ENCODE measurements at regions not wholly inside any gene's neighbourhood (a gene's known extent, or its start where the extent isn't known, plus 50 kb on each side); places are given as distances from the start of the nearest gene placed in this dataset.

DNA sequence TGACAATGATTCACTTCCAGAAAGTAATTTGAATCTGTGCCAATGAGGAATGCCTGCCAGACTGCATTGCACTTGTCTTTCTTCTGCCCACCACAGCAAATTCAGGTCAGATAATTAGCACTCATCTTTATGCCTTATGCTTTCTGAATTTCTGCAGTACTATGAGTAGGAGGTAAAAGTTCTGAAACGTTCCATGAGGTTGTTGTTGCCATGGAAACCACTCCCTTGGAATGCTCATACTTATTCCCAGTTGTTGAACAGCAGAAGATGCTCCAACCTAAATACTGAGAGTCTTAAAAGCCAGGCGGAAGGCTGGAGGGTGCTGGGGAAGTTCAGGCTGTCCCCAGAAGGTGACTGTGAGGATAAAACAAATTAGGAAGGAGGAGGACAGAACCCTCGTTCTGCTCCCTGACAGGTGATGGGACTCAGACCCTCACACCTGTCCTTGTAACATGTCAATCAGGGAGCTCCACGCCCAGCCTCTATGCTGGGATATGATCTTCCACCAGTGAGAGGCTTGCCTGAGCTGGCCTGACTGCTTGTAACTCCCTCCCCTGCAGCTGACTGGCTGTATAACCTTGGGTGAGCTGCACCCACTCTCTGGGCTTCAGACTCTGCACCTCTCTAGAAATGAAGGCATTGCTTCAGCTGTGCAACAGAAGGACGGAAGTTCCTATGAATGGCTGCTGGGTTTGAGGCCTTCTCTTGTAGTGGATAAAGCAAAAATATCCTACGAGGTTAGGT lies 554.3 kb upstream of the MGMT start:
- no peak for DNase-seq

DNA sequence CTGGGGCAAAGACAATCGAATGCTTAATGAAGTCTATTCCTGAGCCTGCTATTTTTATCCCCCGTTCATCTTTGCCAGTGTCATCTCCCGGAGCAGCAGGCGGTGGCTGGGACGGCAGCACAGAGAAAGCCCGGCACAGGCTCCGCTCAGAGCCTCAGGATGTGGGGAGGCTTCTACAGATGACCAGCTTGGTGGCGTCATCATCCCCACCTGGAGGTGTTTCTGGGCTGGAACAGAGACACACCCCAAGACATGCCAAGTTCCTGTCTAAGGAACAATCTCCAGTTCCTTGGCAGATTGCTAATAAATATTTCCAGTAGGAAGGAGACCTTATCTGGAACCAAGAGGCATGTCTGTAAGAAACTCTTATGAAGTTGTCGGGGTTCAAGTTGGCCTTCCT lies 552.4 kb upstream of the MGMT start:
- no peak for DNase-seq

DNA sequence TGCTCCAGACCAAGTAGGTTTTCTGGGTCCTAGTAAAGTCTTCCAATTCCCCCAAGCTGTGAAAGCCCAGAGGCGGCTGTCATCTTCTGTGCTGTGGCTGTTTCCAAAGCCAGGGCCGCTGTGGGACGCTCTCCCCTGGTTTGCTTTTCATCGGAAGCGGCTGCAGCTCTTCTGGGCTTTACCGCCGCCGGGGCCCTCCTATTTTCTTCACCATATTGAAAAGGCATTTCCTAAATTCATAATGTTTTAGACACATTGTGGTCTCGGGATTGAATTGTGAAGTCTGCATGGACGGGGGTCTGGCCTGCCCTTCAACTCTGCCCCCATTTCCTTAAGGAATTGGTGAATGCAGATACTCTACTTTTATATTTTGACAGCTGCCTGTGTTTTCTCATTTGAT lies 551.4 kb upstream of the MGMT start:
- no peak for DNase-seq

DNA sequence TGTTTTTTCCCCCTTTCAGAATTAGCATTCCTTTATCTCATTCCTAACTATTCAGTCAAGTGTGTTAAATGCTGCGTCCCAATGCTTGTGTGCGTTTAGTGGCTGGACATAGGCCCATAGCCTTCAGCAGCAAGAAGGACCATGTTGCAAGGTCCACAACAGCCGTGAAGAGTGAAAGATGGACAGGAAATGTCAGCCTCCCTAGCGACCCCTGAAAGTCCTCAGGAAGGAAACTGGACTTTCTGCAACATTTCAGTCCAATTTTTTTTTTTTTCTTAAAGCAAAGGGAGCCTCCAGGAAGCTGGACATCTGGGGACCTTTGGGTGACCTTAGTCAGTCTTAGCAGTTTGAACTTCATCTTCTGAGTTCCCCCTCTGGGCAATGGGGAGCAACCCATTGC lies 550.7 kb upstream of the MGMT start:
- DNase-seq: no peak

DNA sequence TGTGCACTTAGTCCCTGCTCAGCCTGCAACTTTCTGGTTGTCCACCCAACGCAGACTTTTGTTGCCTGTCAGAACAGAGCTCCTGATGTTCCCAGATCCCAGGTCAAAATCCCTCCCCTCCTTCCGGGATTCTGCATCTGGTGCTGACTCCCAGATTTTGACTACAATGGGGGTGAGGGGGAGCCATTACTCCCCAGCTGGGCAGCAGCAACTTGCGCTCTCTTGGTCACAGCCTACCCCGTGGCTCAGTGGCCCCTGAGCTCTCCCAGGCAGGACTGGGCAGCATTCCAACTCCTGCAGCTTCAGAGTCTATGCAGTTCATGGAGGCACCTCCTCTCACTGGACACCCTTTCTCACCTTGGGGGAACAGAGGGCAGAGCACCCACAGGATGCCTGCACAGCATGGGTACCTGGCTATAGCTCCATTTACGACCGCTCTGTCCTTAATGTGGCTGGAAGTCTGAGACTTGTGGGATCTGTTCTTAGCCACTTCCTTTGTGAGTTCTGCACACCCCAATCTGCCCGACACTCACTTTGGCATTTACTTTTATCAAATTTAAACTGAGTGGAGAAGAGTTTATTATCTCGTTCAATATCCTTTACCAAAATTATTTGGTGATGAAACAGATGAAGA lies 545.5 kb upstream of the MGMT start:
- DNase-seq: no peak

DNA sequence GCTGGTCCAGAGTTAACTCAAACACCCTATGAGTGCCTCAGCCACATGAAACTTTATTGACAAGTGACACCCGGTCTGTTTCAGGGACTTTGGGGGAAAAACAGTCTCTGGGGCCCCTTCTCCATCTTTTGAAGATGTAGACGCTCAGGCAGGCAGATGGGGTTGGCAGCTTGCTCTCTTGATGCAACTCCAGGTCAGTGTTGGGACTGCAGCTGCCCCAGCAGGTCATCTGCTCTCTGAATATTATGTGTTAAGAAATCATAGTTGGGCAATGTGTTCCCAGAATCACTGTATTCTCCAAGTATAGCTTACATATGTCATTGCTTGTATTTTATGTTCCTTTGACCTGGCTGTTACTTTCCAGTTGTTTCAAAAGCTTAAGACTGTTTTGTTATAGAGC lies 544.9 kb upstream of the MGMT start:
- no peak for DNase-seq

DNA sequence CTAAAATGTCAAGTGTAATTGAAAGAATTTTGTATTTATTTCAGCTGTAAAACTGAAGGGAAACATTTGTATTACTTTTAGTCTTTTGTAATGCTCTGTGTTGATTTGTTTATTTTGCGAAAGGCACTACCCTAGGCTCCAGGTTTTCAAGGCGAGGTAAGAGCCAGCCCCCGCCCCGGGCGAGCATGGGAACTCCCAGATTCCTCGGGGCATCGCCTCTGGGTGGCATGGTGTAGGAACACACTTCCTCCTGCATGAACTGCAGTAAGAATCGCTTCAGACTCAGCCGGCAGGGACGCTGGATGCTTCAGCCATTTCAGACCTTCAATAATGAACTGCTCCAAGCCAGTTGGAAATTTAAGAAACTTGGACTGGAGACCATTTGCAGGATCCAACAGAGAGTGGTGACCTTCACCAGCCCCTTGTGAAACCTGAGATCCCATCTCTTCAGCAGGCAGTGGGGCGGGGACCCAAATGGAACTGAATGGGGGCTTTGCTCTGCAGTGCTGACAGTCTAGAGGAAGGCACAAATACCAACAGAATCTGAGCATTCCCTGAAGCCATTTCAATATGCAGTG lies 544.3 kb upstream of the MGMT start:
- no peak for DNase-seq

DNA sequence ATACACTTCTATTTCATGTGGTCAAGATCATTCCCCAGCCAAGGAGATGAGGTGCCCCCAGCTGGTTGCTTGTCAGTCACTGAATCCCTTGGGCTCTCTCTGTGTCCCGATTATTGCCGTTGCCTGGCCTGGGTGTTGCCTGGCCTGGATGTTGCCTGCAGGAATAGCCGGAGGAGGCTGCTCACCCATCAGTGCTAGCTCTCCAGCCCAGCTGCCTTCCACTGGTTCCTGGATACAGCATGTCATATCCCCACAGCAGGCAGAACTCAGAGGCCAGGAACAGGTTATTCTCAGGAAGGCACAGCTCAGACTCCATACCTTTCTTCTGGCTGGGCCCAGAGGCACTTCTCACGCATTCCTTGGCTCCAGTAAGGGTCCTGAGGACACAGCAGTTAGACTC lies 542.1 kb upstream of the MGMT start:
- no peak for DNase-seq

DNA sequence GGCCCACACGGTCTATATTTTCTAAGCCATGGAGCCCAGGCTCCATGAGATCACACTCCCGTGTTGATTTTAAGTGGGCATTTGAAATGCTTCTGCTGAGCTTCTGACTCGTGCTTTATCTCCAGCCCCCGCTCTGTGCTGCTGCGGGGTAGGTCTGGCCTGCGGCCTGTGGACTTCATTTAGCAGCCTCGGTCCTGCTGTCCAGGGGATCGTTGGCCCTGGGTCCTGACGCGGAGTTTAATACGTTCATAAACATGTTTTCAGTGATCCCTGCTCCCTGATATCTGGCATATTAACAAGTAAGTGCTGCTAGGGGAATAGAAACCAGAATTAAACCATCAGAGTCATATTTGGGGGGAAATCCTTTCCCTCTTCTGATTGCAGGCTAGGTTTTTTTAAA lies 540.3 kb upstream of the MGMT start:
- DNase-seq: no peak

DNA sequence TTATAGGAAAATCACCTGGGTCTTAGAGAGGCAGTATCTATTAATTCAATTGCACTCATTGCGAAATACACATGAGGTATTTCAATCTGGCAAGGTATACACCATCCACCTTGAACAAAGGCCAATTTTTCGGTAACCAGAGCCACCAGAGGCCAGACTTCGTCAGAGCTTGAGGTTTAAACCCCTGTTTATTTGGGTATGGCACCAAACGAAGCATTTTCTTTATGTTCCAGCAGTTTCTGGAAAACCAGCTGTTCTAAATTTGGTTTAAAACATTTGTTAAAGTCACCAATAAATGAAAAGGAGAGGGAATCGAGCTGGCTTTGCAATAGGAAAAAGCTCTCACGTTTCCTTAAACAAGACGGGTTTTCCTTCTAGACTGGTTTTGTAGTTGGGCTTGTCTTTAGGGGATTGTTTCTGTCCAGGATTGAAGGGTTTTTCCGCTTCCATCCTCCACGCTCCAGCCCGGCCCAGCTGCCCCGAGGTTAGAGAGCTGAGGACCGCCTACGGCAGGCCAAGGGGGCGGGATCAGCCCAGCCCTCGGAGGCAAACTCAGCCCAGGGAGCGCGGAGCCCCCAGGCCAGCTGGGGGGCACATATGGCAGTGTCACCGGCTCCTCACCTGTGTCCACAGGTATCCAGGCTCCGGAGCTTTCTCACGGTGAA lies 539.4 kb upstream of the MGMT start:
- DNase-seq: no peak

DNA sequence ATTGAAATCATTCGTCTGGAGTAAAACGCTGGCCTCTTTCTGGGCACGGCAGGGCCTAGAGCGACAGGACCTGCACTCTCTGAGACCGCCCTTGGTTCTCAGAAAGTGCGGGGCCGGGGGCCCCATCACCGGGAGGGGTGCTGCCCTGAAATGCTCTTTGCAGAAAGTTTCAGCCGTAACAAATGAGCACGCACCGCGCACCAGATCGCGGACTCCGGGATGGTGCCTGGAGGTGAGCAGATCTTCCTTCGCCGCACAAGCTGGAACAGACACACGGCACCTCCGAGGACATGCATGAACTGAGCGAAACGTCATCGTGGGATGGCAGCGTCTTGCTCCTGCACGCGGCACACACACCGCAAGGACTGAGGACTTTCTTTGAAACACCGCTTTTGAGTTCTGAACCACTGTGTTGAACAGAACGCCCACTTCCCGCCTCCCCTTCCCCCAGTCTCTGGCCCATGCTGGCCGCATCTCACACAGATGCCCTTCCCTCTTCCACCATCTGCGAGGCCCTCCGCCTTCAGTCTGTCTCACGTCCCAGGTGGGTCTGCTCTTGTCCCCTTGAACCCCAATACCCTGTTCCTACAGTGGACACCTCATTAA lies 538.7 kb upstream of the MGMT start:
- no peak for DNase-seq

DNA sequence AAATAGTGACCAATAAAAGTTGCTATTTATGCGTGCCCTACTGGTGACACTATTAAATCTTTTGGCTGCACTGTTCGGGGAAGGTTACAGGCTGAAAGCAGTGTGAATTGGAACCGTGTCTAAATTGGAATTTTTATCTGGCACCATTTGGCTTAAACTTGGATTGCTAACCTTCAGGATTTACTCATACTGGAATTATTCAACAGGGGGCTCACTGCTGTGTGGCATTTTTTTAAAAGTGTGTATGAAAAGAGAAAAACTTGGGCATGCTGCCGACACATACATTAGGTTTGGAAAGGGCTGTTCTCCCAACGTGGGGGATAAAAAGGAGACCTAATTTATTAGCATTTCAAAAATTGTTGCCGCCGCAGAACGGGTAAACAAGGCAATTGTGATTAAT lies 537.9 kb upstream of the MGMT start:
- no peak for DNase-seq

DNA sequence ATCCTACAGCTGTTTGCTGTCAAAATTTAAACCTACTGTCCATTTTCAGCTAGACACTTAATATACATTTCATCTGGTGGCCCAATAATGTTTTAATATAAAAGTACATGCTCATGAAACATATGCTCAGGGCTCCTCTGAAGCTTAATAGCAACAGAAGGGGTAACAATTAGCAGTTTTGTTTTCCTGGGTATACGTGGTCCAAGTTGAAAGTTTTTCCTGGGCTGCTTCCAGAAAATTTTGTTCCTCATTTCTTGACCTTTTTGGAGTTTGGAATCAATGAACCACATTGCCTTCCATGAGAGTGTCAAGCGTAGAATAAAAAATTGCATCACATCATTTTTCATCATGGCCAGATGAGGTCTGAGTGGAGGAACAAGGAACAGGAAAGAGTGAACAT lies 537.3 kb upstream of the MGMT start:
- DNase-seq: no peak

DNA sequence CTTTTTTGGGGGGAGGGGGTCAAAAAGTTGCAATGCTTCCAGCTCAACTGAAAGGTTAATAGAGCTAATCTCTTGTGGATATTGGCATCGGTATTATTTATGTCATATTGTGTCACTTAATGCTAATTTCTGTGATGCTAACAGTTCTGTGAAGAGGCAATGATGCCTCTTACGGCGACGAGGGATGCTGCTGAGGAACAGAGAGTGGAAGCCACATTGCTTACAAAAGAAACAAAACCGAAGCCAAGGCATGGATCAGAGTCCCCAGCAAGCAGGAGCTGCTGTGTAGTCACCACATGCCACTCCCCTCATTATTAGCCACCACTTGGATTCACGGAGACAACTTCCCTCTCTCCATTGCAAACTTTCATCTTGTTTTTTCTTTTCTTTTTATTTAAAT lies 536.5 kb upstream of the MGMT start:
- no peak for DNase-seq

DNA sequence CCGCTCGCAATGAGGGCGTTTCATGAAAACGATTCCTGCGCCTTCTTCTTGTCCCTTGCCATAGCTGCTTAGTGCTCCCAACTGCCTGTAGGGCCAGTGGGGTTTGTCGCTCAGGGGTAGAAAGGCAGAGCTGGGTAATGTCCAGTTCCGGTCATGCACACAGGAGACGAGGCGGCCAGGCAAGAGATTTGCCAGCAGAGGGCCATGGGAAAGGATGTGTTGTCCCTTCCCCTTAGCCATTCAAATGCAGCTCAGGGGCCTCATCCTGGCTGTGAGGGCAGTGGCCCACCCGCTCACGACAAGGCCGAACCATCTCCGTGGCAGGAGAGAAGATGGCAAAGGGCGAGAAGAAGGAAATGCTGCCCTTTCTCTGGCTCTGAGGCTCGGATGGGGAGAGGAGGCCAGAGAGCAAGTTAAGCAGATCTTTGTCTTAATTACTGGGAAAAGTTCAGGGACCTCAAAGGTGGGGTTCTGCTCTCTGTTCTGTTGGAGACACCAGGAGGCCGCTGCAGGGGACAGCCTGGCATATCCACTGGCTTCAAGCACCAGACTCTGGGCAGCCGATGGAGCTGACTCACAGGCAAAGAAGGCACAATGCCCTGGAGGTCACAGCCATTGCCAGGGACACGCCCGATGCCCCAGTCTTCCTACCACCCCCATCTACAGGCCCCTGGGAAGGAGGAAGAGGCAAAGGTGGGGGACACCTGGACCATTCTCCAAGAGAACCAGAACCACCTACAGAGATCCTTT lies 534.8 kb upstream of the MGMT start:
- no peak for DNase-seq

DNA sequence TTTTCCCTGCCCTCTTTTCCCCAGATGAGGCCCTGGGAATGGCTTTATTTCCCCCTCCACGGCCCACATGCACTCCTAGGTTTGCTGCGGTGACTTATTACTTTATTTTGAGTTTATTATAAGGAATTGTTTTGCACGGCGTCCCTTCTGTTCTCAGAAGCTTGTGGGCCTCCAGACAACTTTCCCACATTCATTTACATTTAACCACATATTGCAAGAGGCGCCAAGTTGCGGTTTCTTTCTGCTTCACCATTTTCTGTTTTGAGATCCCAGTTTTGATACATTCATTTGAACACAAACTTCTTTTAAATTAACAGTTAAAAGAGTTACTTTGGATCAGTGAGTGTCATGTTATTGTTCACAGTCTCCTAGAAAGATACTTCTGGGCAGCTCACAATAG lies 532.5 kb upstream of the MGMT start:
- no peak for DNase-seq

DNA sequence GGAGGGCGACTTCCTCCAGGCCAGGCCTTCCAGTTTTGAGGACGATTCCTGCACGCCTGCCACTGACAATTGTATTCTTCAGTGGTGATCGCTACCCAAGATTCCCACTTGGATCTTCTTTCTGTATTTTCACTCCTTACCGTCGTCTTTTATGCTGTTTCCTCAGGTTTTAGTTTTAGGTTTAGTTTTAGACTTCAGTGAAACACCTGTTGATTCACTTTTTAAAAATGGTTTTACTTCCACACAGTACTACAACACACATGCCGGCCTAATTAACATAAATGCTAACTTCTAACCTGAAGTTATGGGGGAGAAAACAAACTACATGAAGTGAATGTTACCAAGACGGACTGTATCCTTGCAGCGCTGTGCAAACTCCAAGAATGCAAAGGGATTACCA lies 530.6 kb upstream of the MGMT start:
- no peak for DNase-seq

DNA sequence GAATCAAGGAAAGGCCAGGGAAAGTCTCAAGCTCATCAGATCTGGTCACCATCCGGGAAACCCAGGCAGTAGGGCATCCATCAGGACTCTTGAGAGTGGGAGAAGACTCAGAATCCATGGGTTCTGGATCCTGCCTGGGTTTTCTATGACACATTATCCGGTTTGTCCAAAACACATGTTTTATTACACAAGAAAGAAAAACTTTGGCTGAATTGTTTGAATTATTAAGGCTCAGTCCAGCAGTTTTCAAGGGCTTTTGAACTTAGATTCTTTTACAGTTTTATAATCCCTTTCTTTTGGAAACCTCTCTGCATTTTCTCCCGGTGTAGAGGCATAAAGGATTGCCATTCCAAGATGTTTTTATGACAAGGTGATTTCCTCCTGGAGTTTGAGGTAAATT lies 528.5 kb upstream of the MGMT start:
- no peak for DNase-seq

DNA sequence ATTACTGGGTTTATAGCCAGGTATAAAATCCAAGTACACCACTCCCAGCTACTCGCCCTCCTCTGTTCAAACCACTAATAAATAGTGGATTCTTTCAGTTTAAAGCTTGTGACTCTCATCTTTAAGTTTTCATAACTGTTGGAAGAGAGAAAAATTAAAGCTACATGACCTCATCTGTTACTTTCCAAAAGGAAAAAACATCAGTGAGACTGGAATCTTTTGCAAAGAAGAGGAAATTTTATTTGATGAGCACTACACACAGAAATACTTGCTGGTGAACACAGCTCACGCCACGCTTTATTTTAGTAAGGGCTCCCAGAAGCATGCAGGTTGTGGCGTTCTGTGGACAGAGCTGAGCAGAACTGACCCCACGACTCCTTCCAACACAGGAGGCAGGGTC lies 527.0 kb upstream of the MGMT start:
- DNase-seq: no peak

DNA sequence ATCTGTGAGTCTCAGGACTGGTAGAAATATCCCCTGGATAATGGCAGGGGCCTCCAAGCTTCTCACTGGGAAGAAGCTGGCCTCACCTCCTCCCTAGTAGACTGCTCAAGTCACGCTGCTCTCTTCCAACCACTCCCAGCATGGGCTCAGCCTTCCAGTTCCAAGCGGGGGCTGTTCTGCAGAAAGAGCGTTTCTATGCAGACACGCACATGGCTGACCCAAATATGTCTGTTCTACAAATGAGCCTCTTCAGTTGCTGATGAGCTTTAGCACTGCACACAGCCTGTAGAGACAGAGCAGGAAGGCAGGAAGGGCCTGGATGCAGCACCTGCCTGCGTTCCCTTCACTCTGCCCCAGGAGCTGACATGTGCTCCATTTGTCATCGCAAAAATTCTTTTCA lies 523.9 kb upstream of the MGMT start:
- no peak for DNase-seq

DNA sequence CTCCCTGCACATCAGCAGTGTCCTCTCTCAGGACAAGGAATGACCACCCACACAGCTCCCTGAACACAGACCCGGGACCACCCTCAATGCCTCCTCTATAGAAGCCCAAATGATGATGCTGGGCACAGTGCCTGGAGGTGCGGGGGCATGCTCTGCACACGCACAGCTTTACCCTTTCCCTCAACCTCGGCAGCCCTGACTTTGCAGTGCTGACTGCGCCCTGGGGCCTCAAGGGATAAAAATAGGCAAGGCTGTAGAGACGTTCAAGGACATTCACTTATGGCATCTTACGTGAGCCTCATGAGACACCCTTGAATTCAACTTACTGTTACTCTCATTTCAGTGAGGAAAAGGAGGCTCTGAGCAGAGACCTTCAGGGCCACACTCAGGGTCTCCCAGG lies 521.6 kb upstream of the MGMT start:
- DNase-seq: no peak

DNA sequence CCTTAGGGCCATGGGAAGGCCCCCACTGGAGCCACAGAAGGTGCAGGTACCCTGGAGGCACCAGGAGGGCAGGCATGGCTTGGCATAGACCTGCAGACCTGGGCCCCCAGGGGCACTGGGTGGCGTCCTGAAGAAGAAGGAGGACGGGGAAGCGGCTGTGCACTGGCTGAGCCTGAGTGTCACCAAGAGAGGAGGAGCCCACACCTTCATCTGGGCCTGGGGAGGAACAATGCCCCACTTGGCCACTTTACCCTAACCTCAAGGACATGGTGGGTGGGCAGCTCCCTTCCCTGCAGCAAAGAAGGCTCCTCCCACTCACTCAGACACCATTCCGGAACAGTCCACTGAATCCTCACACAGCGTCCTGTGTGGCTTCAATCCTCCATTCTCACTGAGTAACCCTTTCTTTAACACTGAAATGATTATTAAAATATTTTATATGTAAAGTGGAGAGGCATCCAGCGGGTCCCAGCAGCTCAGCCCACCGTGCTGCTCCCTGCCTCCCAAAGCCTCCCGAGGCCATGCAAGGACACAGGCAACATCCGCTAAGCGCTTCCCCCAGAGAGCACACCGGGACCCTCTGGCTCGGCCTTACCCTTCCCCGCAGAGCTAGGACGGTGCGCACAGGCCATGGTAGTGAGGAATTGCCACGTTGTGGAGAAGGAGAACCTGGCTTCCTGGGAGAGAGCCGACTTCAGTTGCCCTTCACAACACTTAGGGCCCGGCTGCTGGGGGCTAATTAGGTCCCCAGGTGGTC lies 516.7 kb upstream of the MGMT start:
- DNase-seq: no peak
